ENCODE measurements at regions not wholly inside any gene's neighbourhood (a gene's known extent, or its start where the extent isn't known, plus 50 kb on each side); places are given as distances from the start of the nearest gene placed in this dataset.

DNA sequence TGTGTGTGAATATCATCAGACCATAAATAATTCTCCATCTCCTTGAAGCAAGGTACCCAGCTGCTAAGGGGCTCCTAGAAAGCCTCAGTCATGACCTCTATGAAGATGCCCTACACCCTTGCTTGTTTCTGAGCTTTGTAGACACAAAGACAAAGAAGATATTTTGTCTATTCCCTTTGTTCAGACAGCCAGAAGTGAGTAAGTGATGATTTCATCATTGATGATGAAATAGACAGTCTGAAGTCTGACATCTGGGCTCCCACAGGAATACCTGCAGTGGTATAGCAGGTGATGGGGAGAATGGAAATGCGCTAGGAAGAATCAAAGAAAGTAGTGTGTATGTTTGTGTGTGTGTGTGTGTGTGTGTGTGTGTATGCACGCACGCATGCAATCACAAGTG lies 82.2 kb upstream of the DPT start:
- H3K9me3 ChIP-seq: no peaks in the 10 kb centered on the region
- ChIA-PET CTCF (no interaction called here), POLR2A (interaction anchor here (0.8 to 0.9 kb wide), 2 partner anchors 109 to 249 kb away, joined by 3 read pairs; no protein-coding TSS in a partner anchor)
- H3K4me3 ChIP-seq: no peak overlapping the region
- H3K4me1 ChIP-seq: peaks cover 18% of the 10 kb centered on the region
- WGBS (ENCODE audit: missing lambda C conversion rate): 93% methylated on average over 3 of the region's 3 CpGs
- peak; percentile 66 to 85; a peak in 5 of 6 replicates for ATAC-seq
- H3K27ac ChIP-seq: peak overlapping the region; percentile 70 to 78
- peak overlapping the region; percentile 53 for H3K4me2 ChIP-seq
- peak in 1 of 2 experiments; percentile 34 for DNase-seq (ENCODE audit: low read depth in 1 of 2, low spot score in 1 of 2)
- FAIRE-seq: no peak
- no peak for TF ChIP-seq ZSCAN20 (CRISPR knock-in tag; IDR thresholded peaks at IDR 0.05)
- peak in 1 of 2 experiments; percentile 22; a peak in 1 of 5 replicates for TF ChIP-seq RAD21 (conservative IDR thresholded peaks at IDR 0.05 in 1 of 2, IDR thresholded peaks at IDR 0.05 in 1 of 2)
- TF ChIP-seq KDM5A (IDR thresholded peaks at IDR 0.05): no peak
- TF ChIP-seq FOSL2 (IDR thresholded peaks at IDR 0.05): peak; percentile 71
- TF ChIP-seq FOSL2 (CRISPR knock-in tag; IDR thresholded peaks at IDR 0.05): peak; percentile 56
- TF ChIP-seq HDAC2 (IDR thresholded peaks at IDR 0.05): no peak
- no peak for TF ChIP-seq TFCP2L1 (CRISPR knock-in tag; IDR thresholded peaks at IDR 0.05)
- no peak for TF ChIP-seq ELK1 (IDR thresholded peaks at IDR 0.05; ENCODE audit: low read depth, low read length)
- TF ChIP-seq GATA3 (IDR thresholded peaks at IDR 0.05; ENCODE audit: borderline replicate concordance): no peak
- peak; percentile 80 for TF ChIP-seq JUNB (IDR thresholded peaks at IDR 0.05)
- TF ChIP-seq CEBPB (IDR thresholded peaks at IDR 0.05): peak; percentile 58 to 73; a peak in 3 of 4 replicates
- TF ChIP-seq, protein P1, sequence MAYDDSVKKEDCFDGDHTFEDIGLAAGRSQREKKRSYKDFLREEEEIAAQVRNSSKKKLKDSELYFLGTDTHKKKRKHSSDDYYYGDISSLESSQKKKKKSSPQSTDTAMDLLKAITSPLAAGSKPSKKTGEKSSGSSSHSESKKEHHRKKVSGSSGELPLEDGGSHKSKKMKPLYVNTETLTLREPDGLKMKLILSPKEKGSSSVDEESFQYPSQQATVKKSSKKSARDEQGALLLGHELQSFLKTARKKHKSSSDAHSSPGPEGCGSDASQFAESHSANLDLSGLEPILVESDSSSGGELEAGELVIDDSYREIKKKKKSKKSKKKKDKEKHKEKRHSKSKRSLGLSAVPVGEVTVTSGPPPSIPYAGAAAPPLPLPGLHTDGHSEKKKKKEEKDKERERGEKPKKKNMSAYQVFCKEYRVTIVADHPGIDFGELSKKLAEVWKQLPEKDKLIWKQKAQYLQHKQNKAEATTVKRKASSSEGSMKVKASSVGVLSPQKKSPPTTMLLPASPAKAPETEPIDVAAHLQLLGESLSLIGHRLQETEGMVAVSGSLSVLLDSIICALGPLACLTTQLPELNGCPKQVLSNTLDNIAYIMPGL (CRISPR knock-in tag; IDR thresholded peaks at IDR 0.05; ENCODE audit: borderline replicate concordance): no peak
- no peak for TF ChIP-seq MAZ (IDR thresholded peaks at IDR 0.05; ENCODE audit: borderline replicate concordance, low read depth, low read length)
- TF ChIP-seq SREBF2 (IDR thresholded peaks at IDR 0.05): no peak
- TF ChIP-seq ESRRA (IDR thresholded peaks at IDR 0.05; ENCODE audit: borderline replicate concordance, low read length): 0 out of 2 replicates have a peak, but pooled peaks have one; percentile 6
- no peak; the same call in 2 of the 3 replicates for TF ChIP-seq SMC3 (IDR thresholded peaks at IDR 0.05)
- no peak for TF ChIP-seq ZC3H11A (IDR thresholded peaks at IDR 0.05)
- no peak for TF ChIP-seq KDM1A (IDR thresholded peaks at IDR 0.05; ENCODE audit: low read depth)
- TF ChIP-seq JUN (IDR thresholded peaks at IDR 0.05): 0 out of 5 replicates have a peak, but pooled peaks have one; percentile 27 to 28
- peak; percentile 34 to 54; a peak in 2 of 5 replicates for TF ChIP-seq EP300 (IDR thresholded peaks at IDR 0.05)
- no peak for TF ChIP-seq RNF2 (IDR thresholded peaks at IDR 0.05; ENCODE audit: borderline replicate concordance, low read depth)
- no peak for TF ChIP-seq HOXB13 (CRISPR knock-in tag; IDR thresholded peaks at IDR 0.05; ENCODE audit: low read depth)
- no peak for TF ChIP-seq FOXS1 (CRISPR knock-in tag; IDR thresholded peaks at IDR 0.05)

- Histone ChIP-seq H3K9me3 (no peaks in the 10 kb centered on the region), H3K4me2 (no peak overlapping the region), H3K27ac (no peak overlapping the region), H3K4me3 (no peak overlapping the region), H3K4me1 (no peaks in the 10 kb centered on the region)
- no peak for ATAC-seq
- FAIRE-seq: no peak
- 61% methylated on average over 3 of the region's 3 CpGs for WGBS (ENCODE audit: missing lambda C conversion rate)
- ChIA-PET CTCF (no interaction called here), POLR2A (no interaction called here)
- no peak for DNase-seq (ENCODE audit: low read depth in 1 of 2, low spot score in 1 of 2)
- TF ChIP-seq SREBF2 (IDR thresholded peaks at IDR 0.05): no peak
- TF ChIP-seq, protein P2, sequence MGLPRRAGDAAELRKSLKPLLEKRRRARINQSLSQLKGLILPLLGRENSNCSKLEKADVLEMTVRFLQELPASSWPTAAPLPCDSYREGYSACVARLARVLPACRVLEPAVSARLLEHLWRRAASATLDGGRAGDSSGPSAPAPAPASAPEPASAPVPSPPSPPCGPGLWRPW (IDR thresholded peaks at IDR 0.05): no peak
- TF ChIP-seq JUNB (IDR thresholded peaks at IDR 0.05): no peak
- no peak for TF ChIP-seq TFCP2L1 (CRISPR knock-in tag; IDR thresholded peaks at IDR 0.05)
- TF ChIP-seq HEYL (CRISPR knock-in tag; IDR thresholded peaks at IDR 0.05): no peak
- TF ChIP-seq, protein P3, sequence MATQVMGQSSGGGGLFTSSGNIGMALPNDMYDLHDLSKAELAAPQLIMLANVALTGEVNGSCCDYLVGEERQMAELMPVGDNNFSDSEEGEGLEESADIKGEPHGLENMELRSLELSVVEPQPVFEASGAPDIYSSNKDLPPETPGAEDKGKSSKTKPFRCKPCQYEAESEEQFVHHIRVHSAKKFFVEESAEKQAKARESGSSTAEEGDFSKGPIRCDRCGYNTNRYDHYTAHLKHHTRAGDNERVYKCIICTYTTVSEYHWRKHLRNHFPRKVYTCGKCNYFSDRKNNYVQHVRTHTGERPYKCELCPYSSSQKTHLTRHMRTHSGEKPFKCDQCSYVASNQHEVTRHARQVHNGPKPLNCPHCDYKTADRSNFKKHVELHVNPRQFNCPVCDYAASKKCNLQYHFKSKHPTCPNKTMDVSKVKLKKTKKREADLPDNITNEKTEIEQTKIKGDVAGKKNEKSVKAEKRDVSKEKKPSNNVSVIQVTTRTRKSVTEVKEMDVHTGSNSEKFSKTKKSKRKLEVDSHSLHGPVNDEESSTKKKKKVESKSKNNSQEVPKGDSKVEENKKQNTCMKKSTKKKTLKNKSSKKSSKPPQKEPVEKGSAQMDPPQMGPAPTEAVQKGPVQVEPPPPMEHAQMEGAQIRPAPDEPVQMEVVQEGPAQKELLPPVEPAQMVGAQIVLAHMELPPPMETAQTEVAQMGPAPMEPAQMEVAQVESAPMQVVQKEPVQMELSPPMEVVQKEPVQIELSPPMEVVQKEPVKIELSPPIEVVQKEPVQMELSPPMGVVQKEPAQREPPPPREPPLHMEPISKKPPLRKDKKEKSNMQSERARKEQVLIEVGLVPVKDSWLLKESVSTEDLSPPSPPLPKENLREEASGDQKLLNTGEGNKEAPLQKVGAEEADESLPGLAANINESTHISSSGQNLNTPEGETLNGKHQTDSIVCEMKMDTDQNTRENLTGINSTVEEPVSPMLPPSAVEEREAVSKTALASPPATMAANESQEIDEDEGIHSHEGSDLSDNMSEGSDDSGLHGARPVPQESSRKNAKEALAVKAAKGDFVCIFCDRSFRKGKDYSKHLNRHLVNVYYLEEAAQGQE (IDR thresholded peaks at IDR 0.05): no peak
- TF ChIP-seq CHD2 (IDR thresholded peaks at IDR 0.05; ENCODE audit: low read length, partially characterized antibody): no peak
- no peak for TF ChIP-seq NFE2L2 (conservative IDR thresholded peaks at IDR 0.05; ENCODE audit: low read length)
- no peak for TF ChIP-seq CBX8 (IDR thresholded peaks at IDR 0.05)
- TF ChIP-seq, protein P4, sequence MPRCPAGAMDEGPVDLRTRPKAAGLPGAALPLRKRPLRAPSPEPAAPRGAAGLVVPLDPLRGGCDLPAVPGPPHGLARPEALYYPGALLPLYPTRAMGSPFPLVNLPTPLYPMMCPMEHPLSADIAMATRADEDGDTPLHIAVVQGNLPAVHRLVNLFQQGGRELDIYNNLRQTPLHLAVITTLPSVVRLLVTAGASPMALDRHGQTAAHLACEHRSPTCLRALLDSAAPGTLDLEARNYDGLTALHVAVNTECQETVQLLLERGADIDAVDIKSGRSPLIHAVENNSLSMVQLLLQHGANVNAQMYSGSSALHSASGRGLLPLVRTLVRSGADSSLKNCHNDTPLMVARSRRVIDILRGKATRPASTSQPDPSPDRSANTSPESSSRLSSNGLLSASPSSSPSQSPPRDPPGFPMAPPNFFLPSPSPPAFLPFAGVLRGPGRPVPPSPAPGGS (IDR thresholded peaks at IDR 0.05): no peak
- TF ChIP-seq, protein P5, sequence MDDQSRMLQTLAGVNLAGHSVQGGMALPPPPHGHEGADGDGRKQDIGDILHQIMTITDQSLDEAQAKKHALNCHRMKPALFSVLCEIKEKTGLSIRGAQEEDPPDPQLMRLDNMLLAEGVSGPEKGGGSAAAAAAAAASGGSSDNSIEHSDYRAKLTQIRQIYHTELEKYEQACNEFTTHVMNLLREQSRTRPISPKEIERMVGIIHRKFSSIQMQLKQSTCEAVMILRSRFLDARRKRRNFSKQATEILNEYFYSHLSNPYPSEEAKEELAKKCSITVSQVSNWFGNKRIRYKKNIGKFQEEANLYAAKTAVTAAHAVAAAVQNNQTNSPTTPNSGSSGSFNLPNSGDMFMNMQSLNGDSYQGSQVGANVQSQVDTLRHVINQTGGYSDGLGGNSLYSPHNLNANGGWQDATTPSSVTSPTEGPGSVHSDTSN (IDR thresholded peaks at IDR 0.05): no peak
- no peak for TF ChIP-seq TP53 (CRISPR knock-in tag; IDR thresholded peaks at IDR 0.05)
- TF ChIP-seq KDM5A (IDR thresholded peaks at IDR 0.05): no peak
These were observed 90.7 kb upstream of the DPT start for GRCh38 chr1:168819668-168820067.
